H1 (cell line): ENCODE measurements at regions not wholly inside any gene's neighbourhood (a gene's known extent, or its start where the extent isn't known, plus 50 kb on each side); places are given as distances from the start of the nearest gene placed in this dataset.

Experiments
- BCL11A ChIP-seq, 2 experiments: IDR thresholded peaks; one replicate each; pipeline ENCODE4 v1.6.1; 2011; ENCODE audit warnings: low read depth in 2 of 2, low read length in 2 of 2, mild to moderate bottlenecking in 2 of 2
- CTBP2 ChIP-seq: IDR thresholded peaks from 2 replicates; pipeline ENCODE4 v1.7.0; 2011; ENCODE audit warnings: borderline replicate concordance, mild to moderate bottlenecking, moderate library complexity, mixed read lengths, low read length; ENCODE audit not compliant: insufficient read depth, insufficient read length
- EP300 ChIP-seq, 2 experiments: IDR thresholded peaks; 1 replicate in 1 of 2; 2 replicates in 1 of 2; pipeline ENCODE4 v1.6.1; 2011 to 2012; ENCODE audit warnings: low read depth in 2 of 2, low read length in 2 of 2, mild to moderate bottlenecking in 2 of 2, borderline replicate concordance in 1 of 2, inconsistent platforms in 1 of 2, moderate library complexity in 1 of 2
- SIX5 ChIP-seq: IDR thresholded peaks from 2 replicates; pipeline ENCODE4 v1.6.1; 2011; ENCODE audit warnings: mild to moderate bottlenecking, low read depth, low read length
- ZNF274 ChIP-seq: IDR thresholded peaks from 2 replicates; pipeline ENCODE4 v1.7.0; 2012; ENCODE audit warnings: low read length, borderline replicate concordance; ENCODE audit errors: extremely low read depth

DNA sequence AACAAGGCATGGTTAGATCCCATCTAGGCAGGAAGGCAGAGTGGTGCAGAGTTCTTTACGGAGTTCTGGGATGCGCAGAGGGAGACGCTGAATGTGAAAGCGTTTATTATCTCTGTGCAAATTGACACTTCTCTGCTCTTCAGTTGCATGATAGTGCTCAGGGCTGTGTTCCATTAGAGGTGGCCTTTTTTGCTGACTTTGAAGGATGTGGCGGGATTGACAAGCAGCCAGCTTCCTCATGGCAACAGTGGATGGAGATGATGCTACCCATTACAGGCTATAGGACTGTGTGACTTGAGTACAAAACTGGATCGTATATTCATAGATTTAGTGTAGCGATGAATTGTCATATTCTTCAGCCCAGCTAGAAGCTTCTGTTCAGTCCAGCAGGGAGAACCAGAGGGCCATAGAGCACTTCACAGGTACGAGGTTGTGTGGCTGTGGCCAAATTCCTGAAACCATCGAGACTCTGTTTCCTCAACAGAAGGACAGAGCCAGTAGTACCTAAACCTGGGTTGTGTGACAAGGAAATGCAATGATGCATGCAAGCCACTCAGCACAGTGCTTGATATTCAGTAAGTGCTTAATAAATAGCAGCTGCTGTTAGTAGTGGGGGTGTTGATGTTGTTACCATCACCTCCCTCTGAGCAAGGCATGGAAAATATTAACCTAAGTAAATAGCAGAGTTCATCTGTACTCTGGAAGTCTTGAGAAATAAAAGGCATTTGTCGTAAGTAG is 430.0 kb upstream of the KAZN start (continued):
- no peak for TF ChIP-seq ZNF274
- no peak for TF ChIP-seq CTBP2
- no peak for TF ChIP-seq BCL11A (IDR thresholded peaks at IDR 0.05; ENCODE audit: low read depth in 2 of 2, low read length in 2 of 2)
- no peak for TF ChIP-seq EP300 (IDR thresholded peaks at IDR 0.05; ENCODE audit: borderline replicate concordance in 1 of 2, low read depth in 2 of 2, low read length in 2 of 2)
- no peak for TF ChIP-seq SIX5
- TF ChIP-seq, all 59 proteins: peak for 0
